Glutamatergic neuron (in vitro differentiated cells): ENCODE measurements at regions not wholly inside any gene's neighbourhood (a gene's known extent, or its start where the extent isn't known, plus 50 kb on each side); places are given as distances from the start of the nearest gene placed in this dataset.

ENCODE experiments used
- DNase-seq: peaks from one replicate; pipeline ENCODE4 v3.0.0; 2022
- H3K27ac Mint-ChIP-seq: one replicate; pipeline ENCODE4 v1.8.0; 2020; ENCODE audit warnings: mild to moderate bottlenecking, mixed read lengths, inconsistent platforms; ENCODE audit not compliant: unreplicated experiment
- H3K27me3 Mint-ChIP-seq: one replicate; pipeline ENCODE4 v1.8.0; 2020; ENCODE audit warnings: mild to moderate bottlenecking, moderate library complexity, mixed read lengths, inconsistent platforms; ENCODE audit not compliant: unreplicated experiment
- H3K36me3 Mint-ChIP-seq: one replicate; pipeline ENCODE4 v1.8.0; 2020; ENCODE audit warnings: mild to moderate bottlenecking, mixed read lengths, inconsistent platforms; ENCODE audit not compliant: unreplicated experiment
- H3K4me1 Mint-ChIP-seq: one replicate; pipeline ENCODE4 v1.8.0; 2020; ENCODE audit warnings: mild to moderate bottlenecking, low read depth, mixed read lengths, inconsistent platforms; ENCODE audit not compliant: unreplicated experiment
- H3K4me3 Mint-ChIP-seq: one replicate; pipeline ENCODE4 v1.8.0; 2020; ENCODE audit warnings: mild to moderate bottlenecking, mixed read lengths, inconsistent platforms; ENCODE audit not compliant: unreplicated experiment
- H3K9me3 Mint-ChIP-seq: one replicate; pipeline ENCODE4 v1.8.0; 2020; ENCODE audit warnings: mild to moderate bottlenecking, moderate library complexity, mixed read lengths, inconsistent platforms; ENCODE audit not compliant: unreplicated experiment
- CTCF ChIP-seq: fragments of 200-600 bp; sonication (generic); IDR thresholded peaks from one replicate; pipeline ENCODE4 v1.5.0; 2021; ENCODE audit not compliant: partially characterized antibody, unreplicated experiment

GRCh38 chr2:150264442-150264841, 223.0 kb downstream of the RND3 start:
- H3K27me3 Mint-ChIP-seq: no peaks in the 10 kb centered on the region
- TF ChIP-seq CTCF: no peak
- no peaks in the 10 kb centered on the region for H3K36me3 Mint-ChIP-seq
- no peaks in the 10 kb centered on the region for H3K4me1 Mint-ChIP-seq
- H3K4me3 Mint-ChIP-seq: no peak overlapping the region
- no peak for DNase-seq
- no peak overlapping the region for H3K27ac Mint-ChIP-seq
- H3K9me3 Mint-ChIP-seq: peaks cover 1% of the 10 kb centered on the region

GRCh38 chr2:150261691-150262090, 225.8 kb downstream of the RND3 start:
- Mint-ChIP-seq H3K9me3 (peaks cover 1% of the 10 kb centered on the region), H3K27ac (no peak overlapping the region), H3K4me1 (no peaks in the 10 kb centered on the region), H3K36me3 (no peaks in the 10 kb centered on the region), H3K27me3 (no peaks in the 10 kb centered on the region), H3K4me3 (no peak overlapping the region)
- no peak for DNase-seq
- TF ChIP-seq CTCF: no peak

- no peaks in the 10 kb centered on the region for H3K27me3 Mint-ChIP-seq
- H3K9me3 Mint-ChIP-seq: peaks cover 1% of the 10 kb centered on the region
- TF ChIP-seq CTCF: no peak
- no peak for DNase-seq
- no peaks in the 10 kb centered on the region for H3K4me1 Mint-ChIP-seq
- no peak overlapping the region for H3K27ac Mint-ChIP-seq
- H3K36me3 Mint-ChIP-seq: no peaks in the 10 kb centered on the region
- H3K4me3 Mint-ChIP-seq: no peak overlapping the region
These were observed 226.8 kb downstream of the RND3 start for GRCh38 chr2:150260636-150261035.

- no peaks in the 10 kb centered on the region for H3K27me3 Mint-ChIP-seq
- H3K9me3 Mint-ChIP-seq: peaks cover 1% of the 10 kb centered on the region
- no peaks in the 10 kb centered on the region for H3K4me1 Mint-ChIP-seq
- no peak overlapping the region for H3K4me3 Mint-ChIP-seq
- no peak for TF ChIP-seq CTCF
- H3K27ac Mint-ChIP-seq: no peak overlapping the region
- H3K36me3 Mint-ChIP-seq: no peaks in the 10 kb centered on the region
- DNase-seq: no peak
These were observed 227.7 kb downstream of the RND3 start for GRCh38 chr2:150259746-150260145.

GRCh38 chr2:150258781-150259307, 228.6 kb downstream of the RND3 start:
- Mint-ChIP-seq H3K4me1 (no peaks in the 10 kb centered on the region), H3K27ac (no peak overlapping the region), H3K4me3 (no peak overlapping the region), H3K36me3 (no peaks in the 10 kb centered on the region), H3K27me3 (no peaks in the 10 kb centered on the region), H3K9me3 (no peaks in the 10 kb centered on the region)
- no peak for DNase-seq
- no peak for TF ChIP-seq CTCF
